ENCODE measurements at regions not wholly inside any gene's neighbourhood (a gene's known extent, or its start where the extent isn't known, plus 50 kb on each side); places are given as distances from the start of the nearest gene placed in this dataset.
"Not testable (repeated sequence)": the region's sequence is repeated elsewhere in the genome, so short reads cannot be mapped to it uniquely, and the experiment has no call there.

DNA sequence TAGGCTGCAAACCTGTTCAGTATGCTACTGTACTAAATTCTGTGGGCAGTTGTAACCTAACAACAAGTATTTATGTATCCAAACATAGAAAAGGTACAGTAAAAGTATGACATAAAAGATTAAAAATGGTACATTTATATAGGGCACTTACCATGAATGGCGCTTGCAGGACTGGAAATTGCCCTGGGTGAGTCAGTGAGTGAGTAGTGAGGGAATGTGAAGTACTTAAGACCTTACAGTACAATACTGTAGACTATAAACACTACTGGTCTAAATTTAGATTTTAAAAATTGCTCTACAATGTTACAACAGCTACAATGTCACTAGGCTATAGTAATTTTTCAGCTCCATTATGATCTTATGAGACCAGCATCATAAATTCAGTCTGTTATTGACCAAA is 146.0 kb upstream of the GNAI1 start:
- H3K27ac ChIP-seq, result no peak overlapping the region
- no peak for TF ChIP-seq ZFX (IDR thresholded peaks at IDR 0.05; ENCODE audit: borderline replicate concordance)
- TF ChIP-seq CTCF (IDR thresholded peaks at IDR 0.05), result no peak

GRCh38 chr7:79984210-79984609 is 150.4 kb upstream of the GNAI1 start:
- TF ChIP-seq CTCF (IDR thresholded peaks at IDR 0.05) (no peak), ZFX (IDR thresholded peaks at IDR 0.05; ENCODE audit: borderline replicate concordance) (no peak)
- no peak overlapping the region for H3K27ac ChIP-seq

DNA sequence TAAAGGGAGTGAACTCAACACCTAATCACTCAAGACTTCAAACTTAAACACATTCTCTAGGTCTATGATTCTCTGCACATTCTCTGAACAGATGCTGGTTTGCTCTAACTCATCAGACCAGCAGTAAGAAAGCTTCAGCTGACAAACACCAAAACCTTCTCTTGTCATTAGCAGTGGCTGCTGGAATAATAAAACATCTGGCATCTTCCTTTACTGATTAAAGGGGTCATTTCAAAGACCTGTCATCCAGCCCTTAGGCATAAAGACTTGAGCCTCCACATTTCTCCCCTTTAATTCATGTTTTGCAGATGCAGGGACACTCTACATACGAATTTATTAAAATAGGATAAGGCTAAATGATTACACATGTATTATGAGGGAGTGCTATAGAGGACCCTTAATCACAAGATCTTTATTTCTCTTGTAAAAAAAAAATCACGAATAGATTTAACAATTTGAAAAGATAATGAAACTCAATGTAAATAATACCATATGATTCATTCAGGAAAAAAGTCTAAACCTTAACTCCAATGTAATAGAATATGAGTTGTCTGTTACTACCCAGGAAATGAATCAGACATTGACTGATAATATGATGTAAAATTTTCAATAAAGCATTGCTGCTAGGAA is 152.4 kb upstream of the GNAI1 start:
- no peak for TF ChIP-seq ZFX (IDR thresholded peaks at IDR 0.05; ENCODE audit: borderline replicate concordance)
- TF ChIP-seq CTCF (IDR thresholded peaks at IDR 0.05), result no peak
- H3K27ac ChIP-seq, result no peak overlapping the region

DNA sequence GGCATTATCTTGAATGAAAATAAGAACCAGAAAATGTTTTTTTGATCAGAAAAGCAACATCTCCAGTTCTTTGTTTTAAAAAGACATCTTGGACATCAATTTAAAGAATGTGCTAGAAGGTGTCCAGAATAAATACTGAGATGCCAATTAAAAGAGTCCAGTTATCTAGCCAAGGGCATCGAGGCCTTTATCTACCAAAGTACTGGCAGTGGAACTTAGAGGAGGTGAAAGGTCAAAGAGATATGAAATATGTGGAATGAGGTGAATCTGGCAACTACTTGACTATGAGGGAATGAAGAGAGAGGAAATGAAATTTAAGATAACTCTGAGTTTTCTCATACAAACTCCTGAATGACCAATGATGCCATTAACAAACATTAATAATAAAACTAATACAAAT is 154.3 kb upstream of the GNAI1 start:
- H3K27ac ChIP-seq, result no peak overlapping the region

DNA sequence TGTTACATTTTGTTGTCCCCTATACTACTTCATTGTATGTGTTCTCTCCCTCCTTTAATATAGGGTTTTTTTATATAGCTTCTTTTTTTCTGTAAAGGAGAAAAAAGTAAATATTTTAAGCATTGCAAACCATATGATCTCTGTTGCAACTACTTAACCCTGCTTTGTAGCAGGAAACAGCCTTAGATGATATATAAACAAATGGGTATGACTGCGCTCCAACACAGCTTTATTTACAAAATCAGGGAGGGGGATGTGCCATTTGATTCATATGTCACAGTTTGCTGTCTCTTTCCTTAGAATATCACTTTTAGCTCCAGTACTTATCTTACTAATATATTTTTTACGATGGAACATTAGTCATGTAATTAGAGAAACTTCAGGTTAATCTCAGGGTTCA is 155.2 kb upstream of the GNAI1 start:
- no peak overlapping the region for H3K27ac ChIP-seq
- TF ChIP-seq CTCF (IDR thresholded peaks at IDR 0.05), result no peak

More for the DNA sequence above, 154.3 kb upstream of the GNAI1 start:
- TF ChIP-seq CTCF (IDR thresholded peaks at IDR 0.05) (no peak), ZFX (IDR thresholded peaks at IDR 0.05; ENCODE audit: borderline replicate concordance) (no peak)

DNA sequence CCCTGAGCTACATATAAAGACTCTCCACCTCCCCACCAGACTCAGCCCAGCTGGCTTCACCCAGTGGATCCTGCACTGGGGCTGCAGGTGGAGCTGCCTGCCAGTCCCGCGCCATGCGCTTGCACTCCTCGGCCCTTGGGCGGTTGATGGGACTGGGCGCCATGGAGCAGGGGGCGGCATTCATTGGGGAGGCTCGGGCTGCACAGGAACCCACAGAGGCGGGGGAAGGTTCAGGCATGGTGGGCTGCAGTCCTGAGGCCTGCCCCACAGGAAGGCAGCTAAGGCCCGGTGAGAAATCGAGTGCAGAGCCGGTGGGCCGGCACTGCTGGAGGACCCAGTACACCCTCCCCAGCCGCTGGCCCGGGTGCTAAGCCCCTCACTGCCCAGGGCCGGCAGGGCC is 157.2 kb upstream of the GNAI1 start:
- TF ChIP-seq ZFX (IDR thresholded peaks at IDR 0.05; ENCODE audit: borderline replicate concordance) (no peak), CTCF (IDR thresholded peaks at IDR 0.05) (no peak)
- no peak overlapping the region for H3K27ac ChIP-seq

DNA sequence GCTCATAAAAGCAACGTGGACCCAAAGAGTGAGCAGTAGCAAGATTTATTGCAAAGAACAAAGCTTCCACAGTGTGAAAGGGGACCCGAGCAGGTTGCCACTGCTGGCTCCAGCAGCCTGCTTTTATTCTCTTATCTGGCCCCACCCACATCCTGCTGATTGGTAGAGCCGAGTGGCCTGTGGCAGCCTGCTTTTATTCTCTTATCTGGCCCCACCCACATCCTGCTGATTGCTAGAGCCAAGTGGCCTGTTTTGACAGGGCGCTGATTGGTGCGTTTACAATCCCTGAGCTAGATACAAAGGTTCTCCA is 158.0 kb upstream of the GNAI1 start:
- H3K27ac ChIP-seq, result not testable (repeated sequence)

GRCh38 chr7:79975986-79976710 is 158.5 kb upstream of the GNAI1 start:
- H3K27ac ChIP-seq, result not testable (repeated sequence)
